Upper lobe of right lung (tissue), 1 donor: ENCODE measurements at regions not wholly inside any gene's neighbourhood (a gene's known extent, or its start where the extent isn't known, plus 50 kb on each side); places are given as distances from the start of the nearest gene placed in this dataset.
A peak's percentile ranks its signal among the peaks of the same experiment; 100 is the strongest.

Source experiments
- ATAC-seq: fragments of 200-7000 bp; cut with Tn5 transposase; one replicate; pipeline ENCODE4 v1.9.1; 2020; ENCODE audit warnings: mild to moderate bottlenecking, moderate library complexity
- DNase-seq: peaks from one replicate; pipeline ENCODE4 v3.0.0-alpha.2; 2020
- H3K27ac ChIP-seq: fragments of 200-600 bp; one replicate; pipeline ENCODE4 v1.8.0; 2022
- H3K27me3 ChIP-seq: fragments of 200-600 bp; one replicate; pipeline ENCODE4 v1.8.0; 2022; ENCODE audit warnings: mild to moderate bottlenecking
- H3K36me3 ChIP-seq: fragments of 200-600 bp; one replicate; pipeline ENCODE4 v1.8.0; 2022
- H3K4me1 ChIP-seq: fragments of 200-600 bp; one replicate; pipeline ENCODE4 v1.8.0; 2022
- H3K4me3 ChIP-seq: fragments of 200-600 bp; one replicate; pipeline ENCODE4 v1.8.0; 2022; ENCODE audit warnings: mild to moderate bottlenecking
- H3K9me3 ChIP-seq: fragments of 200-600 bp; one replicate; pipeline ENCODE4 v1.8.0; 2022
- CTCF ChIP-seq: fragments of 200-600 bp; IDR thresholded peaks from one replicate; pipeline ENCODE4 v1.8.0; 2022; ENCODE audit warnings: antibody characterized with exemption
- intact Hi-C: fragments of 100-400 bp; cut with DNase I; formaldehyde crosslinking; loops from one replicate; pipeline ENCODE4 v1.11.0; 2022
- donor health status: DM: no; HTN: yes; CAD: no; lungs with severe emphysema.

GRCh38 chr2:240250150-240250984, 109.9 kb upstream of the OTOS start:
- intact Hi-C loops: no loop called here
- Histone ChIP-seq H3K4me3 (no peak overlapping the region), H3K9me3 (no peaks in the 10 kb centered on the region), H3K27ac (peak overlapping the region; percentile 74), H3K27me3 (no peaks in the 10 kb centered on the region), H3K4me1 (peaks cover 15% of the 10 kb centered on the region), H3K36me3 (no peaks in the 10 kb centered on the region)
- ATAC-seq (no peak), DNase-seq (no peak)
- TF ChIP-seq CTCF: no peak

DNA sequence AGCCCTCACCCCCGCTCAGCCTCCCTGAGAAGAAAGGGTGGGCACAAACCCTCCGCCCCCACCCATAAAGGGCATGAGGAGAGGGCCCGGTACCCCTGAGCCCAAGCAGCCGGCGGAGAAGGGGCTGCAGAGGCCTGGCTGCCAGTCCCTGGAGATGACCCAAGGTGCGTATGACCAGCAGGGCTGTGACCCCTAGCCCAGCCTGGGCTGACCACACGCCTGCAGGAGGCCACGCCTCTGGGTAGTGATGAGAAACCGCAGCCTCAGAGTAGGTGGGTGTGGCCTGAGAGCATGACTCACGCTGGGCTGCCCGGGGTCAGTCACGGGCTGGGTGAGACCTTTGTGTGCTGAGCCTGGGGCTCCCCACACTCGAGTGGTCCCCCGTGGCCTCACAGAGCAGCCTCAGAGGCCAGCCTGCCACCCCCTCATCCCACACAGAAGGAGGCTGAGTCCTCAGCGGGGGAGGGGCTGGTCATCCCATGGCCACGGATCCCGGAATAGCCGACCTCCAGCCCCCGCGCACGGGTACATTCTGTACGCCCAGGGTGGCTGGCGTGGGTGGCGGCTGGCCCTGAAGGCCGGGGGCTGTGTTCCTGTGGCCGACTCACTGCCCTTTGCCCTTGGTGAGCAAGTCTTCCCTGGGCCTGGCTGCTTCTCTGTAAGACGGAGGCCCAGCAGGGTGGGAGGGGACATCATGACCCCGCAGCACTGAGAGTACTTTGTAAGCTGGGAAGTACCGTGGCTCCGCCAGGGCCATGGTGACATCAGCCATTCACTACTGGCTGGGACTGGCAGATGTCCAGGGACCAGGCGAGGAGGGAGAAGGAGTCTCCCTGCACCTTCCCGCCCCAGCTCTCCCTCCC, 110.8 kb upstream of the OTOS start:
- ATAC-seq: peak; percentile 86
- no peaks in the 10 kb centered on the region for H3K36me3 ChIP-seq
- H3K9me3 ChIP-seq: no peaks in the 10 kb centered on the region
- peak; percentile 92 for DNase-seq
- H3K27ac ChIP-seq: peak overlapping the region; percentile 74
- H3K4me1 ChIP-seq: peaks cover 15% of the 10 kb centered on the region
- H3K27me3 ChIP-seq: no peaks in the 10 kb centered on the region
- H3K4me3 ChIP-seq: peak overlapping the region; percentile 25
- no peak for TF ChIP-seq CTCF
- intact Hi-C loops: no loop called here

DNA sequence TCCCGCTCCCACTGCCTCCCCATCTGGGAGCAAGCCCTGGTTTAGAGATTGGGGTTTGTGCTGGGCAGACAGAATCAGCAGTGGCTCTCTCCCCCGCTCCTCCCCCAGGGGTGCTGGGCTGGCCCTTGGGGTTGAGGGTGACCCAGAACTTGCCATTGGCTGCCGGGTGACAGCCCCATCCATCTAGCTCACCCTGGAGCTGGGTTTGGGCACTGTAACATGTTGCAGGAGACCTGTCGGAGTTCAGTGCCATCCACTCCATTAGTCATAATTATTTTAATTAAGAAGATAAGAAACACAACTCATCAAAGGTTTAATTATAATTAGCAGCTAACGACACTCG, 111.4 kb upstream of the OTOS start:
- Histone ChIP-seq H3K36me3 (no peaks in the 10 kb centered on the region), H3K9me3 (no peaks in the 10 kb centered on the region), H3K4me3 (no peak overlapping the region), H3K4me1 (peaks cover 15% of the 10 kb centered on the region), H3K27ac (peak overlapping the region; percentile 74), H3K27me3 (no peaks in the 10 kb centered on the region)
- TF ChIP-seq CTCF: no peak
- intact Hi-C loops: no loop called here
- ATAC-seq (no peak), DNase-seq (no peak)

DNA sequence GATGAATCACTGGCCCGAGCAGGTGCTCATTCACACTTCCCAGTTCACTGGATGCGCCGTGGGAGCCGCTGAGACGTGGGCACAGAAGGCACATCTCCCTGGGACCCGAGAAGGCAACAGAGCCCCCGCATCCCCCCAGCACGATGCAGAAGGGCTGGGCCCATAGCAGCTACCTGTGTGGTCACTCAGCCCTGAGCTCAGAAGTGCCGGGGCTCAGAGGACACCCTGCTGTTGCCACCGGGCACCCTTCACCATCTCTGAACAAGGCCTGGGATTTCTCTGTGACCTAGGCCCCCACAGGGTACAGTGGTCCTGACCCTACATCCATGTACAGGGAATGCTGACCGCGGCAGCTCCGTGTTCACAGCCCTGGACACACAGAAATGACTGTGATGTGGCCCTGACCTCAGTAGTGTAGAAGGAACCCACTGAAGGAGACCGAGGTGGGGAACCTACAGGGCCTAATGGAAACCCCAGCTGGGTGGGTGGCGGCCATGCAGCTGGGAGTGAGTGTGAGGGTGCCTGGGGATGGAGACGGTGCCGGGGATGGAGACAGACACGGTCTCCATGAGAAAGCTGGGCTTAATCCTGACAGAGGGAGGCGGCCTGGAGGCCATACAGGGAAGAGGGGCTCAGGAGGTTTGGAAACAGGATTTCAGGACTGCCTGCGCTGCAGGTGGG, 111.9 kb upstream of the OTOS start:
- intact Hi-C loops: no loop called here
- H3K27me3 ChIP-seq: no peaks in the 10 kb centered on the region
- DNase-seq (no peak), ATAC-seq (no peak)
- TF ChIP-seq CTCF: no peak
- H3K4me3 ChIP-seq: no peak overlapping the region
- H3K36me3 ChIP-seq: no peaks in the 10 kb centered on the region
- H3K27ac ChIP-seq: peak overlapping the region; percentile 74
- peaks cover 15% of the 10 kb centered on the region for H3K4me1 ChIP-seq
- no peaks in the 10 kb centered on the region for H3K9me3 ChIP-seq

DNA sequence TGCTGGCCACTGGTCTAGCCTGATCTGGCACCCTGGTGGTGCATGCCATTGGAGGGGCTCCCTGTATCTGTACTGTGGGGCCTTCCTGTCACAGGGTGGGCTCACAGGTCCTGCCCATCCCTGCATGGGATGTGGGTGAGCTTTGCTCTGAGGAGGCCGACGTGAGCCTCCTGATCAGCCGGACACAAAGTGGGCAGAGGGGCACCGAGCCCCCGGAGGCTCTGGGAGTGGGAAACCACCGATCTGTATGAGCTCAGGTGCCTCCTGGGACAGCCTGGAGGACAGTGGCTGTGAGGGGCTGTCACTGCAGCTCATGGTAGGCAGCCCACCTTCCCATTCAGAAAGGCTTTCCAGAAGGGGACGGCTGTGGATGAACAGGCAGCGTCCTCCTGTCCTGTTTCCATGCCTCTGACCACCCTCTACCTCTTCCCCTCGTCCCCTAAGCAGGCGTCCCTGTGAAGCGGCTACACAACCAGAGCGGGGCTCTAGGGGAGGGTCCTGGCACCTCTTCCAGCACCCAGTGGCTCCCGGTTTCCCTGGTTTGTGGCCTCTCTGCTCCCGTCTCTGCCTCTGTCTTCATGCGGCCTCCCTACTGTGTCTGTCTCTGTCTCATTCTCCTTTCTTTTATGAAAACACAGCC, 112.5 kb upstream of the OTOS start:
- DNase-seq: no peak
- Histone ChIP-seq H3K9me3 (no peaks in the 10 kb centered on the region), H3K4me1 (peaks cover 15% of the 10 kb centered on the region), H3K27ac (no peak overlapping the region), H3K36me3 (no peaks in the 10 kb centered on the region), H3K4me3 (no peak overlapping the region), H3K27me3 (no peaks in the 10 kb centered on the region)
- ATAC-seq: no peak
- intact Hi-C loops: no loop called here
- no peak for TF ChIP-seq CTCF
